ENCODE measurements at regions not wholly inside any gene's neighbourhood (a gene's known extent, or its start where the extent isn't known, plus 50 kb on each side); places are given as distances from the start of the nearest gene placed in this dataset.

GRCh38 chr14:22509036-22509709 lies 79.9 kb downstream of the DAD1 start:
- ChIA-PET CTCF (interaction anchor here (0.6 to 5.1 kb wide), 2 partner anchors 47 to 672 kb away, joined by 3 to 37 read pairs; no protein-coding TSS in a partner anchor), POLR2A (interaction anchor here (1.5 kb wide), 1 partner anchor 38 kb away, joined by 10 read pairs; no protein-coding TSS in a partner anchor)
- Histone ChIP-seq H3K9me3 (ENCODE audit: control insufficient read depth, insufficient read depth, low read length) (no peaks in the 10 kb centered on the region), H3K27me3 (ENCODE audit: control insufficient read depth, insufficient read depth, low read length) (no peaks in the 10 kb centered on the region), H3K4me3 (ENCODE audit: low read depth, low read length) (no peak overlapping the region), H3K27ac (ENCODE audit: low read depth, low read length) (no peak overlapping the region)
- TF ChIP-seq CTCF (IDR thresholded peaks at IDR 0.05; ENCODE audit: low read depth, low read length): no peak
- DNase-seq (ENCODE audit: low read depth, low spot score): no peak

DNA sequence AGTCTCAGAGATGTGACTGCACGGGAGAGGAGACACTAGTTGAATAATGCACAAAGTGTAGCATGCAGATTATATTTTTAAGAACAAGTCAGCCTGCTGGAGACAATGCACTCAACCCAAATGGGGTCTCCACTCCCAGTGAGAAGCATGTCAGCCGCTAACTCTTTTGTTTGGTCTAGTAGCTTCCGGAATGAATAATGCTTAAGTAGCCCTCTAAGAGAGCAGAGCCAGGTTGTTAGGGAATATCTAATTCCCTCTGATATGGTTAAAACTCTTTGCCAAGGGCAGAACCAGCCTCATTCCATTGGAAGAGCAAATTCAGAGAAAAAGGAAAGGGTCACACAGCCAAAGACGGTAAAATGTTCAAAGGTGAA lies 80.4 kb downstream of the DAD1 start:
- Histone ChIP-seq H3K9me3 (ENCODE audit: control insufficient read depth, insufficient read depth, low read length) (no peaks in the 10 kb centered on the region), H3K27ac (ENCODE audit: low read depth, low read length) (no peak overlapping the region), H3K27me3 (ENCODE audit: control insufficient read depth, insufficient read depth, low read length) (peaks cover under 1% of the 10 kb centered on the region), H3K4me3 (ENCODE audit: low read depth, low read length) (no peak overlapping the region)
- TF ChIP-seq CTCF (IDR thresholded peaks at IDR 0.05; ENCODE audit: low read depth, low read length): no peak
- POLR2A ChIA-PET: no interaction called here
- CTCF ChIA-PET: interaction anchor here (1.6 kb wide), 1 partner anchor 48 kb away, joined by 7 read pairs; no protein-coding TSS in a partner anchor
- DNase-seq (ENCODE audit: low read depth, low spot score): no peak

- CTCF ChIA-PET: interaction anchor here (1.6 kb wide), 1 partner anchor 49 kb away, joined by 7 read pairs; no protein-coding TSS in a partner anchor
- no peak for DNase-seq (ENCODE audit: low read depth, low spot score)
- POLR2A ChIA-PET: no interaction called here
- no peak overlapping the region for H3K27ac ChIP-seq (ENCODE audit: low read depth, low read length)
- peaks cover 2% of the 10 kb centered on the region for H3K27me3 ChIP-seq (ENCODE audit: control insufficient read depth, insufficient read depth, low read length)
- no peak for TF ChIP-seq CTCF (IDR thresholded peaks at IDR 0.05; ENCODE audit: low read depth, low read length)
- no peak overlapping the region for H3K4me3 ChIP-seq (ENCODE audit: low read depth, low read length)
- no peaks in the 10 kb centered on the region for H3K9me3 ChIP-seq (ENCODE audit: control insufficient read depth, insufficient read depth, low read length)
Observed at GRCh38 chr14:22508150-22508457, 80.9 kb downstream of the DAD1 start.

DNA sequence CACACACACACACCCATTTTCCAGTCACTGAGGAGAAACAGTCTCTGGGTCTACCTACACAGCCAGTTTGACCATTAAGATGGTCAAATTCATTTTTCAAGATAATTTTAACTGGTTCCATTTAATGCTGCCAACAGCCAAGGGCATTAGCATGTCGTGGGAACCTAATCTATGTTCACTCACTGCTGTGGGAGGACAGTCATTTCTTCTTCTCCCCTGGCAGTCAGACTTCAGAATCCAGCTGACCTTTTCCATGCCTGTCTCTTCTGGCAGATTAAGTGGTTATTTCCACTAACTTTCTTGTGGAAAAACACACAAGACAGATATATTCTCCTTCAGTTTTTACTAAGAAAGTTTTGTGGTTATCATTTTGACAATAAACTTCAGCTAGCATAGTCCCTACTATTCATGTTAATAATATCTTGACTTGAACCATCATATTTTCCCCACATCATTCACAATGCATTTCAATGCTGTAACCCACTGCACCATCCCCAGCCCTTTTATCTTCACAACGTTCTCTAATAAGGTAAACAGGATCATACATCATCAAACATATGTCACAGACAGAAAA lies 82.2 kb downstream of the DAD1 start:
- Histone ChIP-seq H3K4me3 (ENCODE audit: low read depth, low read length) (no peak overlapping the region), H3K9me3 (ENCODE audit: control insufficient read depth, insufficient read depth, low read length) (no peaks in the 10 kb centered on the region), H3K27me3 (ENCODE audit: control insufficient read depth, insufficient read depth, low read length) (peaks cover 2% of the 10 kb centered on the region), H3K27ac (ENCODE audit: low read depth, low read length) (no peak overlapping the region)
- no peak for TF ChIP-seq CTCF (IDR thresholded peaks at IDR 0.05; ENCODE audit: low read depth, low read length)
- CTCF ChIA-PET: interaction anchor here (1.6 kb wide), 1 partner anchor 50 kb away, joined by 7 read pairs; no protein-coding TSS in a partner anchor
- POLR2A ChIA-PET: no interaction called here
- no peak for DNase-seq (ENCODE audit: low read depth, low spot score)

DNA sequence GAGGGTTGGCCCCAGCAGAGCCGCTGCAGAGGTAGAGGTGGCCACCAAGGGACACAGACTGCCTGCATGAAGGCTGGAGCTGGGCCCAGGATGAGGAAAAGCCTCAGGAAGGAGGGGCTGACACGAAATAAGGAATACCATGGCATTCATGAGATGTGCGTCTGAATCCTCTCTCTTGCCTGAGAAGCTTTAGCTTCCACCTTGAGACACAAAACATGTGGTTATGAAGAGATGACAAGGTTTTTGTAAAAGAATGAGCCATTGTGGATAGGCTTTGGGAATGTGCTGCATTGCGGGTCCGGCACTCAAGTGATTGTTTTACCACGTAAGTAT lies 82.7 kb downstream of the DAD1 start:
- no peak for TF ChIP-seq CTCF (IDR thresholded peaks at IDR 0.05; ENCODE audit: low read depth, low read length)
- H3K9me3 ChIP-seq (ENCODE audit: control insufficient read depth, insufficient read depth, low read length): no peaks in the 10 kb centered on the region
- no peak overlapping the region for H3K4me3 ChIP-seq (ENCODE audit: low read depth, low read length)
- DNase-seq (ENCODE audit: low read depth, low spot score): no peak
- ChIA-PET POLR2A (no interaction called here), CTCF (no interaction called here)
- no peak overlapping the region for H3K27ac ChIP-seq (ENCODE audit: low read depth, low read length)
- peaks cover 2% of the 10 kb centered on the region for H3K27me3 ChIP-seq (ENCODE audit: control insufficient read depth, insufficient read depth, low read length)
